Bronchial epithelial cell (primary cell): ENCODE measurements at regions not wholly inside any gene's neighbourhood (a gene's known extent, or its start where the extent isn't known, plus 50 kb on each side); places are given as distances from the start of the nearest gene placed in this dataset.

ENCODE experiments used
- DNase-seq: peaks from one replicate; pipeline ENCODE4 v3.0.0-alpha.2; 2010; ENCODE audit warnings: low read depth
- FAIRE-seq: peaks from 2 replicates; lab custom pipeline; 2011; peaks lifted over from hg19 to GRCh38; lab: Jason Lieb, UNC
- H3K27me3 ChIP-seq: 2 replicates; pipeline ENCODE4 v1.5.1; 2011; ENCODE audit warnings: low read length; ENCODE audit not compliant: control insufficient read depth, insufficient read depth
- H3K36me3 ChIP-seq: 2 replicates; pipeline ENCODE4 v1.5.1; 2011; ENCODE audit warnings: low read length; ENCODE audit not compliant: control insufficient read depth, insufficient read depth
- H3K4me3 ChIP-seq: 2 replicates; pipeline ENCODE4 v1.5.1; 2011; ENCODE audit warnings: mild to moderate bottlenecking, low read depth, low read length, control low read depth
- CTCF ChIP-seq: IDR thresholded peaks from 2 replicates; pipeline ENCODE4 v1.5.1; 2011; ENCODE audit warnings: mild to moderate bottlenecking, moderate library complexity, low read length, control low read depth, inconsistent platforms; ENCODE audit not compliant: insufficient read depth, severe bottlenecking

DNA sequence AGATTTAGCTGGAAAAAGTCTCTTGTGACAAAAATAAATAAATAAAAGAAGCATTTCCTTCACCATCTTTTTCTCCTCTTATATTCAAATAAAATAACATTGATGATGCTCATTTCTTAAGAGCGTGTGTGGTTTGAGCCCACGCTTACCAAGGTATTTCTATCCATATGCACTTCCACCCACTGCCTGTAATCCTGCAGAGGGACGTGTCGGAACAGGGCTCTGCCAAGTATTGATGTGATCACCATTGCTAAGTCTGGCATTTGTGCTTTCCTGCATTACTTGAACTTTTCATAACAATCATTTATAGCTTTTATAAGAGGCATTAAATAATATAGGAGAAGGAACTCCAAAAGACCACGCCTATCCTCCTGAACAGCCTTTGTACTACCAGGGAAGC lies 107.6 kb downstream of the SHANK2 start:
- no peak overlapping the region for H3K4me3 ChIP-seq
- no peak for TF ChIP-seq CTCF
- no peaks in the 10 kb centered on the region for H3K27me3 ChIP-seq
- peaks cover 2% of the 10 kb centered on the region for H3K36me3 ChIP-seq
- FAIRE-seq (no peak), DNase-seq (peak; percentile 70)

GRCh38 chr11:71144010-71144409 lies 108.4 kb downstream of the SHANK2 start:
- no peak overlapping the region for H3K4me3 ChIP-seq
- no peaks in the 10 kb centered on the region for H3K27me3 ChIP-seq
- DNase-seq (no peak), FAIRE-seq (no peak)
- no peak for TF ChIP-seq CTCF
- H3K36me3 ChIP-seq, result peaks cover 2% of the 10 kb centered on the region

DNA sequence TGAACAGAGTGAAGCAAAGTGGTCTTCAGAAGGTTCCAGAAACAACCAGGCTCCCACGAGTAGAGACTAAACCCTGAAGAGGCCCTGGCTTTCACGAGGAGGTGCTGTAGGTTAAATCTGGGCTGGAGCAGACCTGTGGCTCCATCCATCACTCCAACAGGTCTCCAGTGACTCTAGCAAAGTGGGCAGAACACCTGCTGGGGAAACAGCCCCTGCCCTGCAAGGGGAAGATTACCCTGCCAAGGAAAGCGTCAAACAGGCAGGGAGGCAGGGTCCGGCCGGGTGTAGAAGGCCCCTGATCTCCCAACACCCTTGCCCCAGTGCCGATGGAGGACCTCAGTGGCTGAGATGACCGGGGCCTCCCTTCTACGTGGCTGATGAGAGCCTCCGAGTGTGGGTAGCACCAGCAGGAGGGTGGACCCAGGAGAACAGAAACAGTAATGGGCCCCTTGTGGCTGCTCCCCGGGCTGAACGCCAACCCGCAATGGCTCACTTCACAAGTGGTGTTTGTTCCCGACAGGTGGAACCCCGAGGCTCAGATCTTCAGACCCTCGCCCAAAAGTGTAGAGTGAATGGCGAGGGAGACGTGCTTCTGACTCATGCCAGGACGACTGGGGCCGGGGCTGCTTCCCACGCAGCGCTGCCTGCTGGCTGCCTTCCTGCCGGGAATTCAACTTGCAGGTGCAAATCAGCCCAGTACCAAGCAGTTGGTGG lies 112.0 kb downstream of the SHANK2 start:
- Histone ChIP-seq H3K27me3 (no peaks in the 10 kb centered on the region), H3K4me3 (no peak overlapping the region), H3K36me3 (no peaks in the 10 kb centered on the region)
- no peak for TF ChIP-seq CTCF
- FAIRE-seq (no peak), DNase-seq (peak; percentile 50)

DNA sequence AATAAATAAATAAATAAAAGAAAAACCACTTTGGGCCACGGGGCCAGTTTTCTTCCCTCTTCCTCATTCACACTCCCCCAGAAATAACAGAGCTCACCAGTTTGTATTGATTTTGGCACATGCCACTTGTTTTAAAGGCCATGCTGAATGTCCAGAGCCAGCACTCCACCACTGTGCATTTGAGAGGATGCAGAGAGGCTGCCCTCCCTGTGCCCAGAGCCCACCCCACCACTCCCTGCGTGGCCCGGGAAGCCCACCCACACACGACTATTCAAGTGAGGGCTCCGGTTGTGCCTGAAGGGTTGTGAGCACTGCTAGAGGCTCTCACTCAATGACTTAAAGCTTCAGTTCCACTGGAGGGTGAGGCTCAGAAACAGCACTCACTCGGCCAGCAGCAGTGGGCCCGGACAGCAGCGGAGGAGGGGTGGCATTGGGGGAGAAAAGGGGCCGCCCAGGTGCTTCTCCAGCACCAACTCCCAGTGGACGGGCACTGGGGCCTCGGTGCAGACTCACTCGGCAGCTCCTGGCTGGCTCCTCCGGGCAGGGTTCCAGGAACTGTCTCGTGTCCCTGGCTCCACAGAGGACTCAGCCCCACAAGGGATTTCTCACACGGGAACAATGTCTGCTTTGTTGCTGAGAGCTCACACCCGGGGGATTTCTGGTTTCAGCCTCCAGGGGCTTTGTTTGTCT lies 112.7 kb downstream of the SHANK2 start:
- Histone ChIP-seq H3K36me3 (no peaks in the 10 kb centered on the region), H3K4me3 (no peak overlapping the region), H3K27me3 (no peaks in the 10 kb centered on the region)
- FAIRE-seq, result no peak
- no peak for TF ChIP-seq CTCF
- no peak for DNase-seq

GRCh38 chr11:71138737-71139425 lies 113.5 kb downstream of the SHANK2 start:
- no peak for FAIRE-seq

More at GRCh38 chr11:71138737-71139425, 113.5 kb downstream of the SHANK2 start:
- Histone ChIP-seq H3K4me3 (no peak overlapping the region), H3K27me3 (no peaks in the 10 kb centered on the region), H3K36me3 (no peaks in the 10 kb centered on the region)
- no peak for TF ChIP-seq CTCF
- DNase-seq, result no peak
